ENCODE measurements at regions not wholly inside any gene's neighbourhood (a gene's known extent, or its start where the extent isn't known, plus 50 kb on each side); places are given as distances from the start of the nearest gene placed in this dataset.
"Not testable (repeated sequence)": the region's sequence is repeated elsewhere in the genome, so short reads cannot be mapped to it uniquely, and the experiment has no call there.

DNA sequence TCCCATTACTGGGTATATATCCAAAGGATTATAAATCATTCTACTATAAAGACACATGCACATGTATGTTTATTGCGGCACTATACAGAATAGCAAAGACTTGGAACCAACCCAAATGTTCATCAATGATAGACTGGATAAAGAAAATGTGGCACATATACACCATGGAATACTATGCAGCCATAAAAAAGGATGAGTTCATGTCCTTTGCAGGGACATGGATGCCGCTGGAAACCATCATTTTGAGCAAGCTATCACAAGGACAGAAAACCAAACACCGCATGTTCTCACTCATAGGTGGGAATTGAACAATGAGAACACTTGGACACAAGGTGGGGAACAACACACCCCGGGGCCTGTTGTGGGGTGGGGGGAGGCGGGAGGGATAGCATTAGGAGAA is 57.0 kb upstream of the NEUROD1 start:
- not testable (repeated sequence) for H2AFZ ChIP-seq (ENCODE audit: low read length, unreplicated experiment); H3K27me3 ChIP-seq (ENCODE audit: insufficient read depth, low read length); H3K36me3 ChIP-seq (ENCODE audit: insufficient read depth, low read length); H3K27ac ChIP-seq (ENCODE audit: low read depth, low read length); H3K79me2 ChIP-seq (ENCODE audit: control insufficient read depth, insufficient read depth, low read length, unreplicated experiment); H3K4me1 ChIP-seq (ENCODE audit: control insufficient read depth, insufficient read depth, low read length, unreplicated experiment); H3K4me3 ChIP-seq (ENCODE audit: low read depth, low read length)

DNA sequence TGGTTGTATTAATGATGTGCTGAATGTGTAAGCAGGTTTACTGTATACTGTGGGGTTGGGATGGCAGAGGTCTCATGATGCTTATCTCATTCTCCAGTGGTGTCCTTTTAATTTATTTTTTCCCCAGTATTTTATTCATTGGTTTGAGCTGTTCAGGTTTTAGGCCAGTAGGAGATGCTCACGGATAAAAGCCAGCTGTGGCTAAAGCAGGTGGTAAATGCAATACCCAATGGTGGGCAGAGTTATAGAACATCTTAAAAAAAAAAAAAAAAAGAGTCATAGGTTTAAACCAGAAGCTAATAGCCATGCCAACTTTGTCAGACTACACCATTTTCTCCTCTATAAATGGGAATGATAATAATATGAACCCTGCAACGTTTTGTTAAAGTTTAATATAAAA is 57.8 kb upstream of the NEUROD1 start:
- Histone ChIP-seq H2AFZ (ENCODE audit: low read length, unreplicated experiment) (no peak overlapping the region), H3K79me2 (ENCODE audit: control insufficient read depth, insufficient read depth, low read length, unreplicated experiment) (no peaks in the 10 kb centered on the region), H3K4me3 (ENCODE audit: low read depth, low read length) (no peak overlapping the region), H3K27ac (ENCODE audit: low read depth, low read length) (no peak overlapping the region), H3K27me3 (ENCODE audit: insufficient read depth, low read length) (no peaks in the 10 kb centered on the region), H3K4me1 (ENCODE audit: control insufficient read depth, insufficient read depth, low read length, unreplicated experiment) (peaks cover 4% of the 10 kb centered on the region), H3K36me3 (ENCODE audit: insufficient read depth, low read length) (no peaks in the 10 kb centered on the region)

DNA sequence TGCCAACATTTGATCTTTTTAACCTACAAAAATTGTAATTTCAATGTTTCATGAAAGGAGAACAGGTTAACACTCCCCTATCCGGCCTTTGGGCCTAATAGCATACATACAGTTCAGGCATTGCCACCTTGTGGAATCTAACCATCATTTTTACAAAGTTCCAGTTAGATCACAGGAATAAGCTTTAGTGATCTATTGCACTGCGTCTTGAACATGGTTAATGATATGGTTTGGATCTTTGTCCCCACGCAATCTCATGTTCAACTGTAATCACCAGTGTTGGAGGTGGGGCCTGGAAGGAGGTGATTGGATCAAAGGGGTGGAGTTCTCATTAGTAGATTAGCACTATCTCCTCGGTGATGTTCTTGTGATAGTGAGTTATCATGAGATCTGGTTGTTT is 58.2 kb upstream of the NEUROD1 start:
- Histone ChIP-seq H3K79me2 (ENCODE audit: control insufficient read depth, insufficient read depth, low read length, unreplicated experiment) (no peaks in the 10 kb centered on the region), H2AFZ (ENCODE audit: low read length, unreplicated experiment) (no peak overlapping the region), H3K27ac (ENCODE audit: low read depth, low read length) (no peak overlapping the region), H3K36me3 (ENCODE audit: insufficient read depth, low read length) (no peaks in the 10 kb centered on the region), H3K4me3 (ENCODE audit: low read depth, low read length) (no peak overlapping the region), H3K4me1 (ENCODE audit: control insufficient read depth, insufficient read depth, low read length, unreplicated experiment) (peaks cover 9% of the 10 kb centered on the region), H3K27me3 (ENCODE audit: insufficient read depth, low read length) (no peaks in the 10 kb centered on the region)

DNA sequence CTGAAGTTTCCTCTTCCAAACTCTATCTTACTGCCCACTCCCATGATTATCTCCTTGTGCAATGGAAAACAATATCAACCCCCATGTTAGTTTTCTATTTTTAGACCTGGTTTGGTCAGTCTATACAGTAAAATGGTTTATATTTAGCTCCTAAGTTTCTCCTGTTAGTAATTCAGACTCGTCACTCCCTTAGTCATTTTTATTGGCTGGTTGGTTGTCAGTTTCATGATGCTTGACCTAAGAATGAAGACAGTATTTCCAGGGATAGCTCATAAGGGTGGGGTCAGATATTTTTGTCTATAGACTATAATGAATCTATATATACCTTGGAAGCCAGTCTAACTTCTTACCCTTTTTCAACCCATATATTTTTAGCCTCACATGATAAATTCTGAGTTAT is 61.4 kb upstream of the NEUROD1 start:
- no peaks in the 10 kb centered on the region for H3K27me3 ChIP-seq (ENCODE audit: insufficient read depth, low read length)
- H3K36me3 ChIP-seq (ENCODE audit: insufficient read depth, low read length): no peaks in the 10 kb centered on the region
- H3K27ac ChIP-seq (ENCODE audit: low read depth, low read length): no peak overlapping the region
- H2AFZ ChIP-seq (ENCODE audit: low read length, unreplicated experiment): no peak overlapping the region
- H3K79me2 ChIP-seq (ENCODE audit: control insufficient read depth, insufficient read depth, low read length, unreplicated experiment): no peaks in the 10 kb centered on the region
- no peak overlapping the region for H3K4me3 ChIP-seq (ENCODE audit: low read depth, low read length)
- peaks cover 14% of the 10 kb centered on the region for H3K4me1 ChIP-seq (ENCODE audit: control insufficient read depth, insufficient read depth, low read length, unreplicated experiment)

DNA sequence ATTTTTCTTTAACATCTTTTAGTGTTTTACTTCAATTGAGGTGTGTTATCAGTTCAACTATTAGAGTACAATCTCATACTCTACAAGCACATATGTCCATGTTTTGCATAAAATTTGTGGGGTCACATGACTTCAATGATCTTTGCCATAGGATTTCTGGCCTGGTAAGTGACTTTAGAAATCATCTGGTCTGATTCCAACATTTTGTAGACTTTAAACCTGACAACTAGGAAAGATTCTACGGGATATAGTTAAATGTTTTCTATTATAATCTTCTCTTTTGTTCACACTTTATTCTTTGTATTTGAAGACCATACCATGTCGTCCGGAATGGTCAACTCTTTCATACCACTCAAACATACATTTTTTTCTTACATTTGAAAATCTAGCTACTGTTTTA is 62.0 kb upstream of the NEUROD1 start:
- H2AFZ ChIP-seq (ENCODE audit: low read length, unreplicated experiment): peak overlapping the region; percentile 5
- no peak overlapping the region for H3K27ac ChIP-seq (ENCODE audit: low read depth, low read length)
- H3K4me3 ChIP-seq (ENCODE audit: low read depth, low read length): no peak overlapping the region
- H3K36me3 ChIP-seq (ENCODE audit: insufficient read depth, low read length): no peaks in the 10 kb centered on the region
- peaks cover 14% of the 10 kb centered on the region for H3K4me1 ChIP-seq (ENCODE audit: control insufficient read depth, insufficient read depth, low read length, unreplicated experiment)
- no peaks in the 10 kb centered on the region for H3K79me2 ChIP-seq (ENCODE audit: control insufficient read depth, insufficient read depth, low read length, unreplicated experiment)
- no peaks in the 10 kb centered on the region for H3K27me3 ChIP-seq (ENCODE audit: insufficient read depth, low read length)

DNA sequence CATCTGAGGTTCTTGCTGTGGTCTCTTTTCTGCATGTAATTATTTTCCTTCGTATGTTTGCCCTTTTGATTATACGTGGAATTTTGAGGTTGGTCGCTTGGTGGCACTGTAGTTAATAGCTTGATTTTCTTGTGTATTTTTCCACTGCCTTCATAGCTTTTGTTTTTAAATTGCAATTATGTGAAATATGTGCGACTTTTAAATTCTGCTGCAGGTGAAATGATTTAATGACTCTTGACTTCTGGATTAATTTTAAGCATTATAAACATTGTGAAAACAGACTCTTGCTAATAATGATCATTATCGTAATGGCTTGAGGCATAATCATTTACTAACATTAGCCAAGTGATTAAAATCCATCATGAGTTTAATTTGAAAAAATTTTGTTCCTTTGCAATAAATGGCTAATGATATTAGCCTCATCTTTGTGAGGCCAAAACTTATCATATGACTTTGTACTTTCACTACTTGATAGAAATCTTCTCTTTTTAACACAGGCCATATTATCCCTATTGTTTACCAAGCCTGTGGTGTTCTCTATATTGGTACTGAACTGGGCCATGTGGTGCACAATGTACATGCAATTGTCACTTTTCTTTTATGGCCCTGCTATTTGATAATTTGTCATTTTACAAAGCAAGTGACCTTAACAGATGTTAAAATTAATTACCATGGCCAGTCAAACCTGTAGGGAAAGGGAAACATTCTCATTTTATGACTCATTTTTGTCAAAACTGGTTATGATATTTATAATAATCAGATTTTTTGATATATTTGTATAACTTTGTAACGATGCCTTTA is 62.8 kb upstream of the NEUROD1 start:
- peak overlapping the region; percentile 35 for H2AFZ ChIP-seq (ENCODE audit: low read length, unreplicated experiment)
- H3K27ac ChIP-seq (ENCODE audit: low read depth, low read length): no peak overlapping the region
- peak overlapping the region; percentile 1; the same call in 1 of the 2 replicates for H3K4me3 ChIP-seq (ENCODE audit: low read depth, low read length)
- H3K27me3 ChIP-seq (ENCODE audit: insufficient read depth, low read length): no peaks in the 10 kb centered on the region
- H3K36me3 ChIP-seq (ENCODE audit: insufficient read depth, low read length): no peaks in the 10 kb centered on the region
- no peaks in the 10 kb centered on the region for H3K79me2 ChIP-seq (ENCODE audit: control insufficient read depth, insufficient read depth, low read length, unreplicated experiment)
- peaks cover 14% of the 10 kb centered on the region for H3K4me1 ChIP-seq (ENCODE audit: control insufficient read depth, insufficient read depth, low read length, unreplicated experiment)

DNA sequence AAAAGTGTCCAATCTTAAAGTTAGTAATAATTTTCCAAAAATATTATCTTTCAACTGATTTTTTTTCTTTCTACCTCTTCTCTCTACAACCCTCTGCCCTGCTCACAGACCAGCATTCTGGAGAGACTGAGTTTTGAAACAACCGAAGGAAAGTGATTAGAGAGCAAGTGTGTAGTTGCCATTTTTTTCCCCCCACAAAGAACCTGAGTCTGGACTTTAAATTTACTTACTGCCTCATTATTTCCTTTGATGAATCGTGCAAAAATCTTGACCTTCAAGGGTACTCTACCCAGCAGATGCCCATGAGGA is 63.4 kb upstream of the NEUROD1 start:
- Histone ChIP-seq H3K4me3 (ENCODE audit: low read depth, low read length) (no peak overlapping the region), H3K27ac (ENCODE audit: low read depth, low read length) (no peak overlapping the region), H2AFZ (ENCODE audit: low read length, unreplicated experiment) (peak overlapping the region; percentile 53), H3K27me3 (ENCODE audit: insufficient read depth, low read length) (no peaks in the 10 kb centered on the region), H3K4me1 (ENCODE audit: control insufficient read depth, insufficient read depth, low read length, unreplicated experiment) (peaks cover 14% of the 10 kb centered on the region), H3K79me2 (ENCODE audit: control insufficient read depth, insufficient read depth, low read length, unreplicated experiment) (no peaks in the 10 kb centered on the region), H3K36me3 (ENCODE audit: insufficient read depth, low read length) (no peaks in the 10 kb centered on the region)

DNA sequence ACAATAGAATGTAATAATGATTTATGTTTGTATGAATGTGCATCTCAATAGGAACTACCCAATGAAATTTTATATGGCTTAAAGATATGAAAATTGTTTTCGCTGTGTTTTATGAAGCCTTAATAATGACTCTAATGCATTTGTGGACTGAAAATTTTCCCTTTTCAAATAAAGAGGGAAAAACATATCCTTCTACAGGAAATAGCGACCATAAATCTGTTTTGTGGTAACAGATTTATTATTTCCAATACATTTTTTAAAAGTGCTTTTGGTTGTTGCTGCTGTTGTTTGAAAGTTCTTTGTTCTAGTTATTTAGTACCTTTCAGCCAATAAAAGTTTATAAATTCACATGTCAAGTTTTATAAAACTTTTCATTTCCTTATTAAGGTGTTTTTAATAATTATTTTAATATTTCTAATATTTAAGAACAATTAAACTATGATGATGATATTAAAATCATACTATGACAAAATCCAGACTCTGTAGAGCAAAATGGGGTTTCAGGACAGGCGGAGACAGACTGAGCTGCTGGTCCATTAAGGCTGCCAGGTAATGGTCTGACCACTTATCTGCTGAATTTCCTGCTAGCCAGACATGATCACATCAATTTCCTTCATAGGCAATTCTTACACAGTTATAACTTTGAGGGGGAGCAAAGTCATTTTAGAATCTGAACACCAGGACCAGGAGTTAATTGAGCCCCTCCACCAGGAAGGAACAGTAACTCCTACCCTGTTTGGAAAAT is 65.7 kb upstream of the NEUROD1 start:
- Histone ChIP-seq H3K36me3 (ENCODE audit: insufficient read depth, low read length) (no peaks in the 10 kb centered on the region), H3K27me3 (ENCODE audit: insufficient read depth, low read length) (no peaks in the 10 kb centered on the region), H3K4me1 (ENCODE audit: control insufficient read depth, insufficient read depth, low read length, unreplicated experiment) (peaks cover 14% of the 10 kb centered on the region), H2AFZ (ENCODE audit: low read length, unreplicated experiment) (no peak overlapping the region), H3K4me3 (ENCODE audit: low read depth, low read length) (no peak overlapping the region), H3K27ac (ENCODE audit: low read depth, low read length) (no peak overlapping the region), H3K79me2 (ENCODE audit: control insufficient read depth, insufficient read depth, low read length, unreplicated experiment) (no peaks in the 10 kb centered on the region)

DNA sequence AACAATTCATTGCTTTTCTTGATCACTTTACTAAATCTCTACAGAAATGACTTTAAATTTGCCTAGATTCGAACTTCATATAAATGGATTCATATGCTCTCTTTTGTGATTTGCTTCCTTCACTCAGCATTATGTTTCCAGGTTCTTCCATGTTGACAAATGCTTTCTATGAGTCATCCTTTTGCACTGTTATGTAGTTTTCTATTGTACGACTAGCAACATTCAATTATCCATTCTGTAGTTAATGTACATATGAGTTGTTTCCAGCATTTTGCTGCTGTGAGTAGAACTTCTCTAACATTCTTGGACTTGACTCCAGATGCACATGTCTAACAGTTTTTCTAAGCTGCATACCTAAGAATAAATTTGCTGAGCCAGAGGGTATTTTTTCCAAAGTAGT is 66.5 kb upstream of the NEUROD1 start:
- H3K4me1 ChIP-seq (ENCODE audit: control insufficient read depth, insufficient read depth, low read length, unreplicated experiment): peaks cover 11% of the 10 kb centered on the region
- H3K27me3 ChIP-seq (ENCODE audit: insufficient read depth, low read length): no peaks in the 10 kb centered on the region
- H2AFZ ChIP-seq (ENCODE audit: low read length, unreplicated experiment): no peak overlapping the region
- no peaks in the 10 kb centered on the region for H3K79me2 ChIP-seq (ENCODE audit: control insufficient read depth, insufficient read depth, low read length, unreplicated experiment)
- no peak overlapping the region for H3K4me3 ChIP-seq (ENCODE audit: low read depth, low read length)
- no peak overlapping the region for H3K27ac ChIP-seq (ENCODE audit: low read depth, low read length)
- H3K36me3 ChIP-seq (ENCODE audit: insufficient read depth, low read length): no peaks in the 10 kb centered on the region

DNA sequence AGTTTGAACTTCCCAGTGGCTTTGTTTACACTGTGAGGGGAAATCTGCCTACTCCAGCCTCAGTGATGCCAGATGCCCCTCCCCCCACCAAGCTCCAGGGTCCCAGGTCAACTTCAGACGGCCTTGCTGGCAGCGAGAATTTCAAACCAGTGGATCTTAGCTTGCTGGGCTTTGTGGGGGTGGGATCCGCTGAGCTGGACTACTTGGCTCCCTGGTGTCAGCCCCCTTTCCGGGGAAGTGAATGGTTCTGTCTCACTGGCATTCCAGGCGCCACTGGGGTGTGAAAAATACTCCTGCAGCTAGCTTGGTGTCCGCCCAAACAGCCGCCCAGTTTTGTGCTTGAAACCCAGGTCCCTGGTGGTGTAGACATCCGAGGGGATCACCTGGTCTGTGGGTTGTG is 70.0 kb upstream of the NEUROD1 start:
- Histone ChIP-seq H3K4me3 (ENCODE audit: low read depth, low read length) (no peak overlapping the region), H3K79me2 (ENCODE audit: control insufficient read depth, insufficient read depth, low read length, unreplicated experiment) (no peaks in the 10 kb centered on the region), H3K36me3 (ENCODE audit: insufficient read depth, low read length) (no peaks in the 10 kb centered on the region), H3K27me3 (ENCODE audit: insufficient read depth, low read length) (no peaks in the 10 kb centered on the region), H3K27ac (ENCODE audit: low read depth, low read length) (no peak overlapping the region), H3K4me1 (ENCODE audit: control insufficient read depth, insufficient read depth, low read length, unreplicated experiment) (no peaks in the 10 kb centered on the region), H2AFZ (ENCODE audit: low read length, unreplicated experiment) (no peak overlapping the region)

All from ACC112 (cell line).